Smooth muscle cell (in vitro differentiated cells): ENCODE measurements at regions not wholly inside any gene's neighbourhood (a gene's known extent, or its start where the extent isn't known, plus 50 kb on each side); places are given as distances from the start of the nearest gene placed in this dataset.

ENCODE experiments used
- DNase-seq: peaks from one replicate; lab custom pipeline; 2025; ENCODE audit not compliant: unreplicated experiment; lab: John Stamatoyannopoulos, UW
- H2AFZ ChIP-seq: fragments of 200-600 bp; sonication (generic); 2 replicates; pipeline ENCODE4 v1.6.0; 2016; ENCODE audit warnings: antibody characterized with exemption, low read depth, mild to moderate bottlenecking
- H3F3A ChIP-seq: fragments of 200-600 bp; sonication (generic); 2 replicates; pipeline ENCODE4 v1.6.0; 2017; ENCODE audit warnings: antibody characterized with exemption, low read depth
- H3K27ac ChIP-seq: fragments of 200-600 bp; sonication (generic); 2 replicates; pipeline ENCODE4 v1.5.1; 2016; ENCODE audit warnings: low read depth, mild to moderate bottlenecking
- H3K27me3 ChIP-seq: fragments of 200-600 bp; sonication (generic); 2 replicates; pipeline ENCODE4 v1.6.1; 2016; ENCODE audit warnings: low read depth, mild to moderate bottlenecking
- H3K36me3 ChIP-seq: fragments of 200-600 bp; sonication (generic); 2 replicates; pipeline ENCODE4 v1.5.1; 2016; ENCODE audit warnings: low read depth
- H3K4me1 ChIP-seq: fragments of 200-600 bp; sonication (generic); 2 replicates; pipeline ENCODE4 v1.5.1; 2016; ENCODE audit warnings: low read depth
- H3K4me2 ChIP-seq: fragments of 200-600 bp; sonication (generic); 2 replicates; pipeline ENCODE4 v1.6.0; 2016; ENCODE audit warnings: mild to moderate bottlenecking
- H3K4me3 ChIP-seq: fragments of 200-600 bp; sonication (generic); 2 replicates; pipeline ENCODE4 v1.5.1; 2016; ENCODE audit warnings: mild to moderate bottlenecking
- H3K79me2 ChIP-seq: fragments of 200-600 bp; sonication (generic); 2 replicates; pipeline ENCODE4 v1.6.0; 2016; ENCODE audit warnings: low read depth, mild to moderate bottlenecking
- H3K9ac ChIP-seq: fragments of 200-600 bp; sonication (generic); 2 replicates; pipeline ENCODE4 v1.6.0; 2016; ENCODE audit warnings: low read depth
- H3K9me3 ChIP-seq: fragments of 200-600 bp; sonication (generic); replicated peaks from 2 replicates; pipeline ENCODE4 v1.5.1; 2016; ENCODE audit warnings: low read depth
- H4K20me1 ChIP-seq: fragments of 200-600 bp; sonication (generic); 2 replicates; pipeline ENCODE4 v1.6.0; 2016; ENCODE audit warnings: low read depth
- WGBS: methylation state at CpG from one replicate; pipeline ENCODE4 v1.1.7; 2016; ENCODE audit warnings: low lambda C conversion rate; 5-methylcytosine and 5-hydroxymethylcytosine counted together
- TF ChIP-seq, protein P1 (sequence below): fragments of 200-600 bp; sonication (generic); IDR thresholded peaks from 2 replicates; pipeline ENCODE4 v1.5.1; 2017; ENCODE audit warnings: borderline replicate concordance, mild to moderate bottlenecking, antibody characterized with exemption; ENCODE audit not compliant: insufficient read depth, poor library complexity, severe bottlenecking

DNA sequence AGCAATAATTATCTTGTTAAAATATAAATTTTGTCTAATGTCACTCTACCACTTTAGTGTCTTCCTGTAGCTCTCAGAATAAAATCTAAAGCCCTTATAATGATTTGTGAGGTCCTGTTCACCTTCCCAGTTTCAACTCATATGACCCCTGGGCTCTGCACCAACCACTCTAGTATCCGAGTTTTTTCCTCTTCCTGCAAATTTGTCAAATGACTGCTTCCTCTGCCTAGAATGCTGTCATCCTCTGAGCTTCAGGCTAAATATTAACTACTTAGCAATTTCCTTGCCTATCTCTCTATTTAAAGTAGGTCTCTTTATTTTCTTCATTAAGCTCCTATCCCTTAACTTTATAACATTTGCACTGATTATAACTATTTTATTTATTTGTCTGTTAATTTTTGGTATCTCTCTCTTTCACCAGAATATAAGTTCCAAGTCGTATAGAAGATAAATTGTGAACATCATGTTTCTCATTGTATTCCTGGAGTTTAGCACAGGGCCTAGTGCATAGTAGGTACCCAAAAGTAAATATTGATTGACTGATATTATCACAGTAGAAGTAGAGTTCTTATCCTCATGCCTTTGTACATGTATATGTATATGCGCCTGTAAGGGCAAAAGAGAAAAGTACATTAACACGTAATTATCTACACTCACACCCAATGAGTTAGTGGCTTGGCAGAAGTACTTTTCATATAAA lies 196.0 kb downstream of the BCAT1 start:
- DNase-seq, result no peak
- 85% methylated on average over 4 of the region's 4 CpGs for WGBS

DNA sequence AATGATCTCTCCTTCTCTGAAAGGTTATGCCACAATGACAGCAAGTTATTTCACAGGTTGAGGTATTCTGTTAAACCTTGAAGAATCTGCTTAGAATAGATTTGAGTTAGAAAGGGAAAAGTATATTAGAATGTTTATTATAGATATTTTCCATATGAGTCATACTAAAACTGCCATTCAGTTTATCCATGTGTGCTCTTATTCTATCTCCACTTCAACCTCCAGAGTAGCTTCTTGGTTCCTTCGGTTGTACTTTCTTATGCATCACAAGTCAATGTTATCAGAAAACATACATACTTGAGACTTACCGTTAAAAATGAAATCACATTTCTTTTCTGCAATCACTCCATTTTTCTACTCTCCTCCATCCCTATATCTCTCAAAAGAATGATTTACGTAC lies 197.7 kb downstream of the BCAT1 start:
- Histone ChIP-seq H3K27me3 (no peaks in the 10 kb centered on the region), H3K9ac (no peak overlapping the region), H3K9me3 (no peaks in the 10 kb centered on the region), H3K4me3 (peak overlapping the region; percentile 8), H4K20me1 (no peaks in the 10 kb centered on the region), H3F3A (peaks cover 20% of the 10 kb centered on the region), H3K4me1 (peaks cover 52% of the 10 kb centered on the region), H3K79me2 (peaks cover 5% of the 10 kb centered on the region), H3K36me3 (no peaks in the 10 kb centered on the region), H3K4me2 (peak overlapping the region; percentile 80), H3K27ac (peak overlapping the region; percentile 80), H2AFZ (peak overlapping the region; percentile 17)
- no peak for DNase-seq
- WGBS, result 50% methylated on average over 3 of the region's 3 CpGs
- TF ChIP-seq, protein P1, sequence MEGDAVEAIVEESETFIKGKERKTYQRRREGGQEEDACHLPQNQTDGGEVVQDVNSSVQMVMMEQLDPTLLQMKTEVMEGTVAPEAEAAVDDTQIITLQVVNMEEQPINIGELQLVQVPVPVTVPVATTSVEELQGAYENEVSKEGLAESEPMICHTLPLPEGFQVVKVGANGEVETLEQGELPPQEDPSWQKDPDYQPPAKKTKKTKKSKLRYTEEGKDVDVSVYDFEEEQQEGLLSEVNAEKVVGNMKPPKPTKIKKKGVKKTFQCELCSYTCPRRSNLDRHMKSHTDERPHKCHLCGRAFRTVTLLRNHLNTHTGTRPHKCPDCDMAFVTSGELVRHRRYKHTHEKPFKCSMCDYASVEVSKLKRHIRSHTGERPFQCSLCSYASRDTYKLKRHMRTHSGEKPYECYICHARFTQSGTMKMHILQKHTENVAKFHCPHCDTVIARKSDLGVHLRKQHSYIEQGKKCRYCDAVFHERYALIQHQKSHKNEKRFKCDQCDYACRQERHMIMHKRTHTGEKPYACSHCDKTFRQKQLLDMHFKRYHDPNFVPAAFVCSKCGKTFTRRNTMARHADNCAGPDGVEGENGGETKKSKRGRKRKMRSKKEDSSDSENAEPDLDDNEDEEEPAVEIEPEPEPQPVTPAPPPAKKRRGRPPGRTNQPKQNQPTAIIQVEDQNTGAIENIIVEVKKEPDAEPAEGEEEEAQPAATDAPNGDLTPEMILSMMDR, result no peak

More for the DNA sequence above, 196.0 kb downstream of the BCAT1 start:
- TF ChIP-seq, protein P1, result no peak
- peaks cover 5% of the 10 kb centered on the region for H3K79me2 ChIP-seq
- no peak overlapping the region for H3K4me3 ChIP-seq
- peaks cover 30% of the 10 kb centered on the region for H3F3A ChIP-seq
- H3K27ac ChIP-seq, result peak overlapping the region; percentile 80
- no peaks in the 10 kb centered on the region for H3K9me3 ChIP-seq
- no peaks in the 10 kb centered on the region for H3K36me3 ChIP-seq
- peaks cover 51% of the 10 kb centered on the region for H3K4me1 ChIP-seq
- peak overlapping the region; percentile 43 for H3K4me2 ChIP-seq
- no peaks in the 10 kb centered on the region for H3K27me3 ChIP-seq
- no peak overlapping the region for H2AFZ ChIP-seq
- H3K9ac ChIP-seq, result no peak overlapping the region
- H4K20me1 ChIP-seq, result no peaks in the 10 kb centered on the region

DNA sequence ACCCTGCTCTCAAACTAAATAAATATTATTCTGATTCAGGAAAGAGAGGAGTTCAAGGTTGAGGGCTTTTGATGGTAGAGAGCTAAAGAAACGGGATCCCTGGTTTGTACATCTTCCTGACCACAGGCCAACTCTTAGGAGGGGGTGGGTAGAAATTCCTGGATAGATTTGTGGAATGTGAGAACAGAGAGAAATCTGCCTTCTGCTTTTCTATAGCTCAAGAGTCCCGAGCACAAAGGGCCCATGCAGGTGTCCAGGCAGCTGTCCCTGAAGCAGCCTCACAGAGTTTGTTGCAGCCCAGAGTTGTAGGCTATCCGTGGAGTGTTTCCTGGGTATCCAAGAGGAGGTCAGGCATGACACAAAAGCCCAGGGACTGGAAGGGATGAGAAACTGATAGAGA lies 198.6 kb downstream of the BCAT1 start:
- no peaks in the 10 kb centered on the region for H4K20me1 ChIP-seq

More for the DNA sequence above, 198.6 kb downstream of the BCAT1 start:
- peaks cover 16% of the 10 kb centered on the region for H3F3A ChIP-seq
- H3K9ac ChIP-seq, result no peak overlapping the region
- peaks cover 52% of the 10 kb centered on the region for H3K4me1 ChIP-seq
- peak overlapping the region; percentile 80 for H3K4me2 ChIP-seq
- WGBS, result 55% methylated on average over 3 of the region's 3 CpGs
- no peaks in the 10 kb centered on the region for H3K9me3 ChIP-seq
- peaks cover 5% of the 10 kb centered on the region for H3K79me2 ChIP-seq
- H3K27ac ChIP-seq, result peak overlapping the region; percentile 80
- no peak for DNase-seq
- H2AFZ ChIP-seq, result peak overlapping the region; percentile 17
- no peaks in the 10 kb centered on the region for H3K27me3 ChIP-seq
- H3K4me3 ChIP-seq, result no peak overlapping the region
- H3K36me3 ChIP-seq, result no peaks in the 10 kb centered on the region
- TF ChIP-seq, protein P1, result no peak
